PC-3 (cell line): ENCODE measurements at regions not wholly inside any gene's neighbourhood (a gene's known extent, or its start where the extent isn't known, plus 50 kb on each side); places are given as distances from the start of the nearest gene placed in this dataset.

Experiments
- ATAC-seq: fragments of 200-7000 bp; cut with Tn5 transposase; 2 replicates; pipeline ENCODE4 v1.9.1; 2020; ENCODE audit warnings: mild to moderate bottlenecking, moderate library complexity
- BruUV-seq: library from RNA; stranded (reverse); fragments of 400-500 nt; replicated peaks from 2 replicates; lab custom pipeline; 2021; lab: Mats Ljungman, UMichigan
- CTCF ChIA-PET: fragments of 300-600 bp; sonication (Branson Sonifier 250); formaldehyde crosslinking; loops from one replicate; lab custom pipeline; 2022; ENCODE audit warnings: antibody characterized with exemption; lab: Charles Lee
- POLR2A ChIA-PET: fragments of 300-600 bp; sonication (Branson Sonifier 250); formaldehyde crosslinking; loops from one replicate; lab custom pipeline; 2022; ENCODE audit warnings: antibody characterized with exemption; ENCODE audit not compliant: unreplicated experiment; lab: Charles Lee
- DNase-seq: peaks from one replicate; pipeline ENCODE4 v3.0.0-alpha.2; 2015
- H2AFZ ChIP-seq: fragments of 300-600 bp; sonication (generic); 2 replicates; pipeline ENCODE4 v1.6.0; 2016; ENCODE audit warnings: antibody characterized with exemption, low read length
- H3F3A ChIP-seq: fragments of 300-600 bp; sonication (generic); one replicate; pipeline ENCODE4 v1.6.0; 2017; ENCODE audit warnings: antibody characterized with exemption, low read length, control low read depth, mild to moderate bottlenecking; ENCODE audit not compliant: unreplicated experiment
- H3K27ac ChIP-seq: fragments of 300-600 bp; sonication (generic); 2 replicates; pipeline ENCODE4 v1.5.1; 2016; ENCODE audit warnings: mild to moderate bottlenecking, low read length
- H3K27me3 ChIP-seq: fragments of 300-600 bp; sonication (generic); 2 replicates; pipeline ENCODE4 v1.6.1; 2016; ENCODE audit warnings: low read length, mixed read lengths
- H3K36me3 ChIP-seq: fragments of 300-600 bp; sonication (generic); 2 replicates; pipeline ENCODE4 v1.6.1; 2016; ENCODE audit warnings: low read depth, mixed run types, low read length, mixed read lengths
- H3K4me1 ChIP-seq: fragments of 300-600 bp; sonication (generic); 2 replicates; pipeline ENCODE4 v1.5.1; 2016; ENCODE audit warnings: low read length; ENCODE audit not compliant: insufficient read depth
- H3K4me2 ChIP-seq: fragments of 300-600 bp; sonication (generic); 2 replicates; pipeline ENCODE4 v1.6.0; 2016; ENCODE audit warnings: low read length
- H3K4me3 ChIP-seq: fragments of 300-600 bp; sonication (generic); 2 replicates; pipeline ENCODE4 v1.5.1; 2016; ENCODE audit warnings: mild to moderate bottlenecking, low read length, mixed read lengths
- H3K79me2 ChIP-seq: fragments of 300-600 bp; sonication (generic); 2 replicates; pipeline ENCODE4 v1.6.1; 2017; ENCODE audit warnings: low read length, mixed read lengths
- H3K9ac ChIP-seq: fragments of 300-600 bp; sonication (generic); 2 replicates; pipeline ENCODE4 v1.6.0; 2016; ENCODE audit warnings: mild to moderate bottlenecking, low read length
- H3K9me2 ChIP-seq: fragments of 300-600 bp; sonication (generic); replicated peaks from 2 replicates; pipeline ENCODE4 v1.6.1; 2016; ENCODE audit warnings: mixed run types, low read length, mixed read lengths
- H3K9me3 ChIP-seq: fragments of 300-600 bp; sonication (generic); 2 replicates; pipeline ENCODE4 v1.6.1; 2016; ENCODE audit warnings: low read length, mixed read lengths
- H4K20me1 ChIP-seq: fragments of 300-600 bp; sonication (generic); 2 replicates; pipeline ENCODE4 v1.6.1; 2016; ENCODE audit warnings: low read length, mixed read lengths
- EZH2 ChIP-seq: fragments of 300-600 bp; sonication (generic); IDR thresholded peaks from one replicate; pipeline ENCODE4 v1.6.1; 2017; ENCODE audit warnings: antibody characterized with exemption, mild to moderate bottlenecking, low read length; ENCODE audit not compliant: unreplicated experiment
- EZH2phosphoT487 ChIP-seq: fragments of 300-600 bp; sonication (generic); IDR thresholded peaks from 2 replicates; pipeline ENCODE4 v1.6.1; 2018; ENCODE audit warnings: mild to moderate bottlenecking, antibody characterized with exemption, low read length, borderline replicate concordance
- intact Hi-C: fragments of 100-400 bp; cut with micrococcal nuclease; formaldehyde crosslinking; loops from 2 replicates; pipeline ENCODE4 v1.9.0; 2023
- TF ChIP-seq, protein P1 (sequence below): fragments of 300-600 bp; sonication (generic); conservative IDR thresholded peaks from 2 replicates; pipeline ENCODE4 v1.5.1; 2017; ENCODE audit warnings: antibody characterized with exemption, low read depth, mild to moderate bottlenecking, low read length

DNA sequence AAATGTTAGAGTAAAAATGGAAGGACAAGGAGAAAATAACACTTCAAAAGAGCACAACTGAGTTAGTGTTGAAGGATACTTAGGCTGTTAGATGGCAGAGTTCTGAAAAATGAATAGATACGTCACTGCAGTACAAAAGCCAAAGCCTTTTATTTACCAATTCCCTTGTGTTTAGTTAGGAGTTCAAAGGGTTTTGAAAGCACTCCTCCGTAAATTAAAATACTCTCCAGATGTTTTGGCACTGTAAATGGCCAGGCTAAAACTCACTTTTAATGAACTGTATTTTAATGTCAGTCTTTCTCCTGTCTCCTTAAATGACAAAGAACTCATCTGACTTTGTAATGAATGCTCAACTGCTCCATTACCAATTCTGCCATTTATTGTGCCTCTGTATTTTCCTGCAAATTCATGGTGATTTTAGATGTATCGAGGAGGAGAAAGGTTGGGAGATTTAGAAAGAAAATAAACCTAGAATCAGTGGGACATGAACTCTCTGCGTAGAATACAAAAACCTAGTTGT, 1727.2 kb downstream of the MAT2B start:
- H3K4me1 ChIP-seq, result no peaks in the 10 kb centered on the region
- ATAC-seq (no peak), DNase-seq (no peak)
- H3K9ac ChIP-seq, result no peak overlapping the region
- no peaks in the 10 kb centered on the region for H3K79me2 ChIP-seq
- no peaks in the 10 kb centered on the region for H3K9me3 ChIP-seq
- H3K4me2 ChIP-seq, result no peak overlapping the region
- POLR2A ChIA-PET, result interaction anchor here (0.6 kb wide), 1 partner anchor 107 kb away, joined by 7 read pairs; no protein-coding TSS in a partner anchor
- H3K9me2 ChIP-seq, result no peaks in the 10 kb centered on the region
- intact Hi-C loops, result loop anchor here (5.0 kb wide), 1 partner anchor 385 kb away; no protein-coding TSS in a partner anchor
- H4K20me1 ChIP-seq, result no peaks in the 10 kb centered on the region
- no peaks in the 10 kb centered on the region for H3F3A ChIP-seq
- no TSS peak for BruUV-seq
- no peak for TF ChIP-seq EZH2phosphoT487
- no peak for TF ChIP-seq EZH2
- no peak overlapping the region for H3K4me3 ChIP-seq
- CTCF ChIA-PET, result no interaction called here
- H3K27me3 ChIP-seq, result no peaks in the 10 kb centered on the region
- H2AFZ ChIP-seq, result no peak overlapping the region
- H3K27ac ChIP-seq, result peak overlapping the region; percentile 11; the same call in 1 of the 2 replicates
- H3K36me3 ChIP-seq, result no peaks in the 10 kb centered on the region

GRCh38 chr5:165241811-165242210, 1736.4 kb downstream of the MAT2B start:
- ChIA-PET POLR2A (no interaction called here), CTCF (no interaction called here)
- Histone ChIP-seq H3F3A (no peaks in the 10 kb centered on the region), H3K27me3 (no peaks in the 10 kb centered on the region), H3K79me2 (no peaks in the 10 kb centered on the region), H3K4me1 (no peaks in the 10 kb centered on the region), H3K4me2 (no peak overlapping the region), H3K4me3 (no peak overlapping the region), H3K27ac (no peak overlapping the region), H3K9ac (no peak overlapping the region), H3K9me3 (no peaks in the 10 kb centered on the region), H4K20me1 (no peaks in the 10 kb centered on the region), H3K9me2 (no peaks in the 10 kb centered on the region), H2AFZ (no peak overlapping the region), H3K36me3 (no peaks in the 10 kb centered on the region)
- ATAC-seq (no peak), DNase-seq (no peak)
- intact Hi-C loops, result no loop called here
- TF ChIP-seq EZH2 (no peak), EZH2phosphoT487 (no peak)
- TF ChIP-seq, protein P1, sequence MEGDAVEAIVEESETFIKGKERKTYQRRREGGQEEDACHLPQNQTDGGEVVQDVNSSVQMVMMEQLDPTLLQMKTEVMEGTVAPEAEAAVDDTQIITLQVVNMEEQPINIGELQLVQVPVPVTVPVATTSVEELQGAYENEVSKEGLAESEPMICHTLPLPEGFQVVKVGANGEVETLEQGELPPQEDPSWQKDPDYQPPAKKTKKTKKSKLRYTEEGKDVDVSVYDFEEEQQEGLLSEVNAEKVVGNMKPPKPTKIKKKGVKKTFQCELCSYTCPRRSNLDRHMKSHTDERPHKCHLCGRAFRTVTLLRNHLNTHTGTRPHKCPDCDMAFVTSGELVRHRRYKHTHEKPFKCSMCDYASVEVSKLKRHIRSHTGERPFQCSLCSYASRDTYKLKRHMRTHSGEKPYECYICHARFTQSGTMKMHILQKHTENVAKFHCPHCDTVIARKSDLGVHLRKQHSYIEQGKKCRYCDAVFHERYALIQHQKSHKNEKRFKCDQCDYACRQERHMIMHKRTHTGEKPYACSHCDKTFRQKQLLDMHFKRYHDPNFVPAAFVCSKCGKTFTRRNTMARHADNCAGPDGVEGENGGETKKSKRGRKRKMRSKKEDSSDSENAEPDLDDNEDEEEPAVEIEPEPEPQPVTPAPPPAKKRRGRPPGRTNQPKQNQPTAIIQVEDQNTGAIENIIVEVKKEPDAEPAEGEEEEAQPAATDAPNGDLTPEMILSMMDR, result no peak
- no TSS peak for BruUV-seq

DNA sequence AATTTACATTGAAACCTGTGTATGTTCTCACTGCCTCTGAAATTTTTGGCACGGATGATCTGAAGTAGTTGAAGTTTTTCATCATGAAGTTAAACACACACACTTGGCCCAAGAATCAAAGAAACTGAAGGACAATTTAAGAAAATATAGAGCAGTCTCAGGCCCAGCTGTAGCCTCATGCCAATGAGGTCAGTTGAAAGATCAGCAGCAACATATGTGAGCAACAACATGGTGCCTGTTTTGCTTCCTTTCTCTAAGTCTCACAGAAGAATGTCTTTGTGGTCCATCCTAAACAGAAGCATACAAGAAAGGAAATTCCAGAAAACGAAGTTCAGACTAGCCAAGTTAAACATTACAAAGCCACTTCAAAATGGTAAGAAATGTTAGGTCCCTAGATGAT, 1737.2 kb downstream of the MAT2B start:
- H3K4me2 ChIP-seq, result no peak overlapping the region
- H3K9me2 ChIP-seq, result no peaks in the 10 kb centered on the region
- no peak overlapping the region for H2AFZ ChIP-seq
- H3K79me2 ChIP-seq, result no peaks in the 10 kb centered on the region
- H3K36me3 ChIP-seq, result no peaks in the 10 kb centered on the region
- H3F3A ChIP-seq, result no peaks in the 10 kb centered on the region
- ATAC-seq, result no peak
- no peak overlapping the region for H3K9ac ChIP-seq
- H3K9me3 ChIP-seq, result no peaks in the 10 kb centered on the region
- no peaks in the 10 kb centered on the region for H4K20me1 ChIP-seq
- ChIA-PET CTCF (no interaction called here), POLR2A (no interaction called here)
- no peaks in the 10 kb centered on the region for H3K27me3 ChIP-seq
- H3K27ac ChIP-seq, result no peak overlapping the region
- no peaks in the 10 kb centered on the region for H3K4me1 ChIP-seq
- no peak for DNase-seq
- H3K4me3 ChIP-seq, result no peak overlapping the region
- no peak for TF ChIP-seq EZH2
- TF ChIP-seq EZH2phosphoT487, result no peak
- TF ChIP-seq, protein P1, result no peak
- BruUV-seq, result no TSS peak
- intact Hi-C loops, result no loop called here
